Osteoblast (primary cell): ENCODE measurements at regions not wholly inside any gene's neighbourhood (a gene's known extent, or its start where the extent isn't known, plus 50 kb on each side); places are given as distances from the start of the nearest gene placed in this dataset.

ENCODE experiments used
- DNase-seq: peaks from one replicate; pipeline ENCODE4 v3.0.0; 2011; ENCODE audit warnings: low spot score, mixed read lengths; ENCODE audit not compliant: insufficient read length; ENCODE audit errors: missing footprints
- H2AFZ ChIP-seq: 2 replicates; pipeline ENCODE4 v1.6.0; 2011; ENCODE audit warnings: mild to moderate bottlenecking, low read length
- H3K27ac ChIP-seq: 2 replicates; pipeline ENCODE4 v1.5.1; 2011; ENCODE audit warnings: mild to moderate bottlenecking, low read depth, low read length, moderate library complexity
- H3K27me3 ChIP-seq: 2 replicates; pipeline ENCODE4 v1.6.0; 2012; ENCODE audit warnings: mild to moderate bottlenecking, control low read depth, inconsistent platforms, low read length, moderate library complexity; ENCODE audit not compliant: insufficient read depth
- H3K36me3 ChIP-seq: 2 replicates; pipeline ENCODE4 v1.5.1; 2011; ENCODE audit warnings: mild to moderate bottlenecking, low read length, control low read depth, moderate library complexity; ENCODE audit not compliant: insufficient read depth
- H3K4me1 ChIP-seq: 2 replicates; pipeline ENCODE4 v1.5.1; 2011; ENCODE audit warnings: mild to moderate bottlenecking, low read length, control low read depth, moderate library complexity; ENCODE audit not compliant: insufficient read depth
- H3K4me2 ChIP-seq: 2 replicates; pipeline ENCODE4 v1.6.0; 2011; ENCODE audit warnings: mild to moderate bottlenecking, low read length; ENCODE audit not compliant: insufficient read depth
- H3K4me3 ChIP-seq: fragments of 200-600 bp; sonication (generic); 3 replicates; pipeline ENCODE4 v1.5.1; 2012; ENCODE audit warnings: mild to moderate bottlenecking, low read length, inconsistent platforms; ENCODE audit not compliant: insufficient read depth
- H3K79me2 ChIP-seq: 2 replicates; pipeline ENCODE4 v1.6.0; 2012; ENCODE audit warnings: mild to moderate bottlenecking, low read length, control low read depth, inconsistent platforms; ENCODE audit not compliant: insufficient read depth
- H3K9me3 ChIP-seq: 2 replicates; pipeline ENCODE4 v1.5.1; 2011; ENCODE audit warnings: low read depth, low read length, control low read depth
- H4K20me1 ChIP-seq: 2 replicates; pipeline ENCODE4 v1.6.0; 2012; ENCODE audit warnings: mild to moderate bottlenecking, low read length, control low read depth; ENCODE audit not compliant: insufficient read depth
- TF ChIP-seq, protein P1 (sequence below): IDR thresholded peaks from 2 replicates; pipeline ENCODE4 v1.5.1; 2011; ENCODE audit warnings: mild to moderate bottlenecking, low read depth, low read length, moderate library complexity; ENCODE audit errors: extremely low read depth

DNA sequence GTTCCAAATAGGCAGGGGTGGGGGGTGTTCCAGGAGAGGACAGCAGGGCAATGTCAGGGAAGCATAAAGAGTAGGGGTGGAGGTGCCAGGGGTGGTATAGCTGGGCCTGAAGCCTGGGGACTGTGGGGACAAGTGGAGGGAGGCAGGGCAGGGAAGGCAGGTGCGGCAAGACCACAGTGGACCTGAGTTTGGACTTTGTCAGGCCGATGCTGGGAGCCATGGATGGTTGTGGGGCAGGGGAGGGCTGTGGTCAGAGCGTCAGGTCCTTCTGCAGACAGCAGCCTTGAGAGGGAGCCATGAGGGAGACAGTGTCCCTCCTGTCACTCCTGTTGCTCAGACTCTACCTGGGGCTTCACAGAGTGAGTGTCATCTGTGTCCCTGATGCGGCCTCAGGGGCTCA lies 320.3 kb downstream of the PTPRU start:
- Histone ChIP-seq H3K9me3 (no peaks in the 10 kb centered on the region), H3K79me2 (no peaks in the 10 kb centered on the region), H3K4me1 (no peaks in the 10 kb centered on the region), H3K4me2 (no peak overlapping the region), H3K4me3 (no peak overlapping the region), H3K36me3 (no peaks in the 10 kb centered on the region), H2AFZ (no peak overlapping the region), H4K20me1 (no peaks in the 10 kb centered on the region), H3K27me3 (no peaks in the 10 kb centered on the region), H3K27ac (no peak overlapping the region)
- no peak for DNase-seq
- TF ChIP-seq, protein P1, sequence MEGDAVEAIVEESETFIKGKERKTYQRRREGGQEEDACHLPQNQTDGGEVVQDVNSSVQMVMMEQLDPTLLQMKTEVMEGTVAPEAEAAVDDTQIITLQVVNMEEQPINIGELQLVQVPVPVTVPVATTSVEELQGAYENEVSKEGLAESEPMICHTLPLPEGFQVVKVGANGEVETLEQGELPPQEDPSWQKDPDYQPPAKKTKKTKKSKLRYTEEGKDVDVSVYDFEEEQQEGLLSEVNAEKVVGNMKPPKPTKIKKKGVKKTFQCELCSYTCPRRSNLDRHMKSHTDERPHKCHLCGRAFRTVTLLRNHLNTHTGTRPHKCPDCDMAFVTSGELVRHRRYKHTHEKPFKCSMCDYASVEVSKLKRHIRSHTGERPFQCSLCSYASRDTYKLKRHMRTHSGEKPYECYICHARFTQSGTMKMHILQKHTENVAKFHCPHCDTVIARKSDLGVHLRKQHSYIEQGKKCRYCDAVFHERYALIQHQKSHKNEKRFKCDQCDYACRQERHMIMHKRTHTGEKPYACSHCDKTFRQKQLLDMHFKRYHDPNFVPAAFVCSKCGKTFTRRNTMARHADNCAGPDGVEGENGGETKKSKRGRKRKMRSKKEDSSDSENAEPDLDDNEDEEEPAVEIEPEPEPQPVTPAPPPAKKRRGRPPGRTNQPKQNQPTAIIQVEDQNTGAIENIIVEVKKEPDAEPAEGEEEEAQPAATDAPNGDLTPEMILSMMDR = no peak

GRCh38 chr1:29555043-29555620 lies 318.8 kb downstream of the PTPRU start:
- no peak overlapping the region for H2AFZ ChIP-seq
- H3K36me3 ChIP-seq = no peaks in the 10 kb centered on the region
- H3K9me3 ChIP-seq = no peaks in the 10 kb centered on the region
- H3K27me3 ChIP-seq = no peaks in the 10 kb centered on the region
- no peak overlapping the region for H3K4me2 ChIP-seq
- no peak overlapping the region for H3K4me3 ChIP-seq
- H3K4me1 ChIP-seq = no peaks in the 10 kb centered on the region
- H3K27ac ChIP-seq = no peak overlapping the region
- no peak for DNase-seq
- no peaks in the 10 kb centered on the region for H4K20me1 ChIP-seq
- H3K79me2 ChIP-seq = no peaks in the 10 kb centered on the region
- TF ChIP-seq, protein P1 = no peak

GRCh38 chr1:29554208-29554778 lies 318.0 kb downstream of the PTPRU start:
- Histone ChIP-seq H3K9me3 (no peaks in the 10 kb centered on the region), H4K20me1 (no peaks in the 10 kb centered on the region), H3K4me3 (no peak overlapping the region), H3K27ac (no peak overlapping the region), H3K4me1 (no peaks in the 10 kb centered on the region), H3K79me2 (no peaks in the 10 kb centered on the region), H2AFZ (no peak overlapping the region), H3K36me3 (no peaks in the 10 kb centered on the region), H3K27me3 (no peaks in the 10 kb centered on the region), H3K4me2 (no peak overlapping the region)
- TF ChIP-seq, protein P1 = no peak
- DNase-seq = no peak

GRCh38 chr1:29551123-29551936 lies 315.0 kb downstream of the PTPRU start:
- no peaks in the 10 kb centered on the region for H3K36me3 ChIP-seq
- H3K79me2 ChIP-seq = no peaks in the 10 kb centered on the region
- H4K20me1 ChIP-seq = no peaks in the 10 kb centered on the region
- H3K27me3 ChIP-seq = no peaks in the 10 kb centered on the region
- no peak for DNase-seq
- no peaks in the 10 kb centered on the region for H3K4me1 ChIP-seq
- no peaks in the 10 kb centered on the region for H3K9me3 ChIP-seq
- TF ChIP-seq, protein P1 = no peak
- H3K4me2 ChIP-seq = no peak overlapping the region
- H3K27ac ChIP-seq = no peak overlapping the region
- no peak overlapping the region for H2AFZ ChIP-seq
- no peak overlapping the region for H3K4me3 ChIP-seq
